SU-DHL-6 (cell line): ENCODE measurements at regions not wholly inside any gene's neighbourhood (a gene's known extent, or its start where the extent isn't known, plus 50 kb on each side); places are given as distances from the start of the nearest gene placed in this dataset.

Experiments
- CTCF ChIP-seq: fragments of 200-600 bp; sonication (generic); IDR thresholded peaks from one replicate; pipeline ENCODE4 v1.5.1; 2017; ENCODE audit warnings: antibody characterized with exemption, mild to moderate bottlenecking, low read length, moderate library complexity; ENCODE audit not compliant: insufficient read depth, poor library complexity, severe bottlenecking
- EZH2phosphoT487 ChIP-seq: fragments of 200-600 bp; sonication (generic), shearing (Covaris generic); conservative IDR thresholded peaks from 2 replicates; pipeline ENCODE4 v1.6.1; 2018; ENCODE audit warnings: mild to moderate bottlenecking, antibody characterized with exemption, low read length, moderate library complexity, mixed read lengths

- TF ChIP-seq CTCF (no peak), EZH2phosphoT487 (no peak)
Measured at GRCh38 chr9:12884736-12885395, 110.0 kb downstream of the LURAP1L start.
